ENCODE measurements at regions not wholly inside any gene's neighbourhood (a gene's known extent, or its start where the extent isn't known, plus 50 kb on each side); places are given as distances from the start of the nearest gene placed in this dataset.

DNA sequence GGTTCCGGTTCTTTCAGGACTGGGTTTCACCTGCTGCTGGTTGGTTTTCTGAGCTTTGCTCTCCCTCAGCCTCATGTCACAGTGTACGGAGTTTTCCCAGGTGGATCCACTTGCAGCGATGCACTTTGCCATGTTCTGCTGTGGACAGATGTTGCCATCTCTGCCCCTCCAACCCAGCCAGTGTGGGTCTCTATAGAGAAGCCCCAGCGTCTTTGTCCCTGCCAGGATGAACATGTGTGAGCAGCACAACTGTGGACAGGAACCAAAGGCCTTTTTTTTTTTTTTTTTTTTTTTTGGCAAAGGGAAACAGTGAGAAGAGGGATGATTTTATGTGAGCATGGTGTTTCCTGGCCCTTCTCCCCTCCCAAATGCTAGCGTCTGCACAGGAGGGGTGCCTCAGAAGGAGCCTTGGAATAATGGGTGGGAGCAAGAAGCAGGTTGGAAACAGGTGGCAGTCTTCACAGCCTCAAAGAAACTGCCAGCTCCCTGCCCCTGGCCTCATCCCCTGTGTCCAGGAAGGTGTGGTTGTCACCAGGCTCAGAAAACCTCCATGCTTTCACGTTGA is 106.5 kb downstream of the RPS24 start:
- intact Hi-C loops (cut with micrococcal nuclease), result no loop called here
- no peaks in the 10 kb centered on the region for H4K20me1 ChIP-seq (ENCODE audit: low read length)
- no peak for DNase-seq
- H3K79me2 ChIP-seq (ENCODE audit: low read length), result no peaks in the 10 kb centered on the region
- no peaks in the 10 kb centered on the region for H3K9me3 ChIP-seq (ENCODE audit: low read length)
- H3K9me2 ChIP-seq (replicated peaks; ENCODE audit: low read length), result no peaks in the 10 kb centered on the region; the same call in 1 of the 2 replicates
- no TSS peak for BruUV-seq (replicated peaks)
- H3K9ac ChIP-seq (ENCODE audit: low read length), result no peak overlapping the region
- H3K4me1 ChIP-seq (ENCODE audit: insufficient read depth, low read length), result no peaks in the 10 kb centered on the region
- H2AFZ ChIP-seq (ENCODE audit: low read length), result no peak overlapping the region
- TF ChIP-seq, protein P1, sequence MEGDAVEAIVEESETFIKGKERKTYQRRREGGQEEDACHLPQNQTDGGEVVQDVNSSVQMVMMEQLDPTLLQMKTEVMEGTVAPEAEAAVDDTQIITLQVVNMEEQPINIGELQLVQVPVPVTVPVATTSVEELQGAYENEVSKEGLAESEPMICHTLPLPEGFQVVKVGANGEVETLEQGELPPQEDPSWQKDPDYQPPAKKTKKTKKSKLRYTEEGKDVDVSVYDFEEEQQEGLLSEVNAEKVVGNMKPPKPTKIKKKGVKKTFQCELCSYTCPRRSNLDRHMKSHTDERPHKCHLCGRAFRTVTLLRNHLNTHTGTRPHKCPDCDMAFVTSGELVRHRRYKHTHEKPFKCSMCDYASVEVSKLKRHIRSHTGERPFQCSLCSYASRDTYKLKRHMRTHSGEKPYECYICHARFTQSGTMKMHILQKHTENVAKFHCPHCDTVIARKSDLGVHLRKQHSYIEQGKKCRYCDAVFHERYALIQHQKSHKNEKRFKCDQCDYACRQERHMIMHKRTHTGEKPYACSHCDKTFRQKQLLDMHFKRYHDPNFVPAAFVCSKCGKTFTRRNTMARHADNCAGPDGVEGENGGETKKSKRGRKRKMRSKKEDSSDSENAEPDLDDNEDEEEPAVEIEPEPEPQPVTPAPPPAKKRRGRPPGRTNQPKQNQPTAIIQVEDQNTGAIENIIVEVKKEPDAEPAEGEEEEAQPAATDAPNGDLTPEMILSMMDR (conservative IDR thresholded peaks at IDR 0.05; ENCODE audit: low read depth, low read length), result no peak
- no peak for TF ChIP-seq EZH2phosphoT487 (IDR thresholded peaks at IDR 0.05; ENCODE audit: borderline replicate concordance, low read length)
- TF ChIP-seq EZH2 (IDR thresholded peaks at IDR 0.05; ENCODE audit: low read length, unreplicated experiment), result no peak
- CTCF ChIA-PET, result no interaction called here
- H3K4me3 ChIP-seq (ENCODE audit: low read length), result no peak overlapping the region
- no peaks in the 10 kb centered on the region for H3K36me3 ChIP-seq (ENCODE audit: low read depth, low read length)
- H3K27ac ChIP-seq (ENCODE audit: low read length), result no peak overlapping the region
- no peak overlapping the region for H3K4me2 ChIP-seq (ENCODE audit: low read length)
- H3F3A ChIP-seq (ENCODE audit: low read length, unreplicated experiment), result no peaks in the 10 kb centered on the region
- POLR2A ChIA-PET (ENCODE audit: unreplicated experiment), result no interaction called here
- no peak for ATAC-seq
- peaks cover 90% of the 10 kb centered on the region for H3K27me3 ChIP-seq (ENCODE audit: low read length)

DNA sequence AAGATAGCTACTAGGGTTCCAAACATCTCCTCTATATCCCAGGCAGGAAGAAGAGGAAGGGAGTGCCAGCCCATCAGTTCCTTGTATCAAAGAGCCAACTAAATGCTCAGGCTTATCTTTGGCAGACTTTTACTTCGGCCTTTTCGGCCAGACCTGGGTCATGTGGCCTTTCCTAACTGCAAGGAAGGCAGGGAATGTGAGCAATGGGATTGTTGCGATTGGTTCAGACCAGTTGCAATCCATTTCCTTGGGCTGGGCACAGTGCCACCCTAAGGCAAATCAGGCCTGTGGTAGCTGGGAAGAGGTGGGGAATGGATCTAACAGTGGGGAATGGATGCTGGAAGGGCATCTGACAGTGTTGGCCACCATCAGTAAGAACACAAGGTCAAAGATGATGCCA is 109.9 kb downstream of the RPS24 start:
- H3F3A ChIP-seq (ENCODE audit: low read length, unreplicated experiment), result no peaks in the 10 kb centered on the region
- no peak overlapping the region for H3K27ac ChIP-seq (ENCODE audit: low read length)
- ChIA-PET CTCF (no interaction called here), POLR2A (ENCODE audit: unreplicated experiment) (no interaction called here)
- no peak for ATAC-seq
- intact Hi-C loops (cut with micrococcal nuclease), result no loop called here
- no peaks in the 10 kb centered on the region for H3K36me3 ChIP-seq (ENCODE audit: low read depth, low read length)
- no peaks in the 10 kb centered on the region for H3K79me2 ChIP-seq (ENCODE audit: low read length)
- no peaks in the 10 kb centered on the region for H4K20me1 ChIP-seq (ENCODE audit: low read length)
- H3K4me3 ChIP-seq (ENCODE audit: low read length), result no peak overlapping the region
- DNase-seq, result no peak
- no peaks in the 10 kb centered on the region for H3K9me3 ChIP-seq (ENCODE audit: low read length)
- no peaks in the 10 kb centered on the region; the same call in 1 of the 2 replicates for H3K9me2 ChIP-seq (replicated peaks; ENCODE audit: low read length)
- peaks cover 94% of the 10 kb centered on the region for H3K27me3 ChIP-seq (ENCODE audit: low read length)
- no TSS peak for BruUV-seq (replicated peaks)
- no peak overlapping the region for H2AFZ ChIP-seq (ENCODE audit: low read length)
- no peak overlapping the region for H3K9ac ChIP-seq (ENCODE audit: low read length)
- H3K4me2 ChIP-seq (ENCODE audit: low read length), result no peak overlapping the region
- H3K4me1 ChIP-seq (ENCODE audit: insufficient read depth, low read length), result no peaks in the 10 kb centered on the region
- TF ChIP-seq, protein P1 (conservative IDR thresholded peaks at IDR 0.05; ENCODE audit: low read depth, low read length), result no peak
- no peak for TF ChIP-seq EZH2phosphoT487 (IDR thresholded peaks at IDR 0.05; ENCODE audit: borderline replicate concordance, low read length)
- no peak for TF ChIP-seq EZH2 (IDR thresholded peaks at IDR 0.05; ENCODE audit: low read length, unreplicated experiment)

DNA sequence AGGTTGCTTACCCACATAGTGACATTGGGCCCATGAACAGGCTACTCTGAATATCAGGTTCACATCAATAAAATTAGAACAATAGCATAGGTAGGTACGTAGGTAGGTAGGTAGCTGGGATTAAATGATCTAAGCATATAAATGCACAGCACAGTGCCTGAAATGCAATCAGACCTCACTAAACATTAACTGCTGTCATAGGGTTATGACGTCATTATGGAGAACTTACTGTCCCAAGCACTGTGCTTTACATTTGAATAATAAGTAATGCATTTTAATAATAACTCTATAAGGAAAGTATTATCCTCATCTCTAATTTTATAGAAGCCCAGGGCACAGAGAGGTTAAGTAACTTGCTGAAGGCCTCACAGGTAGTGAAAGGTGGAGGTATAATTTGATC is 112.5 kb downstream of the RPS24 start:
- no TSS peak for BruUV-seq (replicated peaks)
- DNase-seq, result no peak
- Histone ChIP-seq H3K4me2 (ENCODE audit: low read length) (no peak overlapping the region), H4K20me1 (ENCODE audit: low read length) (no peaks in the 10 kb centered on the region), H3K27ac (ENCODE audit: low read length) (no peak overlapping the region), H3K9me3 (ENCODE audit: low read length) (no peaks in the 10 kb centered on the region), H2AFZ (ENCODE audit: low read length) (no peak overlapping the region), H3K79me2 (ENCODE audit: low read length) (no peaks in the 10 kb centered on the region), H3K9ac (ENCODE audit: low read length) (no peak overlapping the region), H3K4me3 (ENCODE audit: low read length) (no peak overlapping the region), H3K27me3 (ENCODE audit: low read length) (peaks cover 94% of the 10 kb centered on the region), H3F3A (ENCODE audit: low read length, unreplicated experiment) (no peaks in the 10 kb centered on the region), H3K36me3 (ENCODE audit: low read depth, low read length) (no peaks in the 10 kb centered on the region), H3K9me2 (replicated peaks; ENCODE audit: low read length) (no peaks in the 10 kb centered on the region; the same call in 1 of the 2 replicates), H3K4me1 (ENCODE audit: insufficient read depth, low read length) (no peaks in the 10 kb centered on the region)
- no peak for TF ChIP-seq EZH2 (IDR thresholded peaks at IDR 0.05; ENCODE audit: low read length, unreplicated experiment)
- TF ChIP-seq, protein P1 (conservative IDR thresholded peaks at IDR 0.05; ENCODE audit: low read depth, low read length), result no peak
- no peak for TF ChIP-seq EZH2phosphoT487 (IDR thresholded peaks at IDR 0.05; ENCODE audit: borderline replicate concordance, low read length)
- no peak for ATAC-seq
- ChIA-PET POLR2A (ENCODE audit: unreplicated experiment) (no interaction called here), CTCF (no interaction called here)
- intact Hi-C loops (cut with micrococcal nuclease), result no loop called here

Data from PC-3 (cell line).